D341Med (cell line): ENCODE measurements at regions not wholly inside any gene's neighbourhood (a gene's known extent, or its start where the extent isn't known, plus 50 kb on each side); places are given as distances from the start of the nearest gene placed in this dataset.

ENCODE experiments used
- DNase-seq: peaks from one replicate; pipeline ENCODE4 v3.0.0; 2012; ENCODE audit warnings: low spot score

DNA sequence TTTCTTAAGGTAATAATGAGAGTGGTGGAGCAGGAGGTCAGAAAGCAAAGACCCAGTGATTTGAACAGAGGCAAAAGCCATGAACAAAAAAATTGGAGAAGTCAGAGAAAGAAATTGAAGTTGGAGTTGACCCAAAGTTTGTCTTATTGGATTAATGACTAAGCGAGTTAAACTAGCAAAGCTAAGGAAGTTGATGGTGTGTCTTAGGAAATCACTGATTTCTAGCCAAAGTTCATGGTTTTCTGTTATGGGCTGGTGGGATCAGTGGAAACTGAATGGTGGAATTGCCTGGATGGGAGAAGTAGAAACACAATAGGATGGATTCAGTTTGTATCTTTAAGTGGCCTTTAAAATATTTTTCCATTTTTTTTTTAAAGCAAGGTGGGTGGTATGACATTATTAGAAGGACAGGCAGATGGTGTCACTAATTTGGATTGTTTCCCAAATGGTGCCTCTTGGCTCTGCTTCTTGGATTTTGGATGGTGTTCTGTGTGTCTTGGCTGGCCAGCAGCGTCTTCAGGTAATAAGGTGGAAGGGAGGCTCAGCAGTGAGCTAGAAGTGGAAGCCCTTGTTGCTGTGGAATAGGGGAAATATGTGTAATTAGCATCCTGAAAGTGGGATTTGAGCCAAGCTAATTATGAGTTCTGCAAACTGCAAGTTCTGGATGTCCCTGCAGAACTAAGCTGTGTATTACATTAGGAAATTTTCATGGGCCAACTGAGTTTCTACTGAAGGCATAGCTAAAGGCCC is 302.9 kb downstream of the LMO7 start:
- no peak for DNase-seq

DNA sequence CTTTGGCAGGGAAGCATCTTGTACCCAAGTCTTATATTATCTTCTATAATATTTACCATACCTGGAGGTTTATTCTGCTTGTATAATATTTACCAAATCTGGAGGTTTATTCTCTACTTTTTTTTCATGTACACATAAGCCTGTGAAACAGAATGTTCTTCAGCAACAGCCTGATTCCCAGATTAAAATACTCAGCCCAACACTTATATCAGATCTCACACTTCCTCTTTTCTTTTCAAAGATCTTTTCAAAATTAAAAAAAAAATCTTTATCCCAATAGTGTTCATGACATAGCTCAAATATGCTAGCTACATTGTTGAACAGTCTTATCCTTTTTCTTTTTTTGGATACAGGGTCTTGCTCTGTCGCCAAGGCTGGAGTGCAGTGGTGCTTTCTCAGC is 300.7 kb downstream of the LMO7 start:
- DNase-seq = no peak

GRCh38 chr13:75935805-75936204 is 299.7 kb downstream of the LMO7 start:
- DNase-seq = no peak

- DNase-seq = no peak
Measured at GRCh38 chr13:75934889-75935288, 298.8 kb downstream of the LMO7 start.

DNA sequence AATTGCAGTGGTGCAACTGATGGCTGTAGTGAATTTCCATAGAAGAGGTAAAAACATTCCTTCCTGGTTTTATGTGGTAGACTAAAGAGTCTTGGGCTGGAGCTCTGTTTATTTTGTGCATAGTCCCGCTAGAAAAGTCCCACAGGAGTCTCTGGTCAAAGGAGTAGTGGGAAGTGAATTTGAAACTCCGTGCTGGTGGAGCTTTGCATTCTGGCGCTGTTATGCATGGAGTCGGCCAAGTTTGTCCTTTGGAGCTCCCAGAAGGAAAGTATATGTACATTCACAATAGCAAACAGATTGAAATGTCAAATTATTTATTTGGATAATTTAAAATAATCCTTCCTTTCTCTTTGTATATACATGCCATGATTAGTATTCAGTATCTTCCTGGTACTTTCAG is 296.5 kb downstream of the LMO7 start:
- no peak for DNase-seq

- no peak for DNase-seq
Measured at GRCh38 chr13:75931116-75931515, 295.0 kb downstream of the LMO7 start.

DNA sequence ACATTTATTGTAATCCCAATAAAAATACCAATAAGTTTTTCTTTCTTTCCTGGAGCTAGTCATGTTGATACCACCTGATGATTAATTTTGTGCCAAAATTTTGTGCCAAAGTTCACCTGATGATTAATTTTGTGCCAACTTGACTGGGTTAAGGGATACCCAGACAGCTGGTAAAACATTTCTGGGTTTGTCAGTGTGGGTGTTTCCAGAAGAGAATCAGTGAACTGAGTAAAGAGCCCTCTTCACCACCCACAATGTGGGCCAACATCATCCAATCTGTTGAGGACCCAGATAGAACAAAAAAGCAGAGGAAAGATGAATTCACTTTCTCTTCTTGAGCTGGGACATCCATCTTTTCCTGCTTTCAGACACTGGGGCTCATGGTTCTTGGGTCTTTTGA is 292.9 kb downstream of the LMO7 start:
- no peak for DNase-seq

- no peak for DNase-seq
Measured at GRCh38 chr13:75927183-75927669, 291.1 kb downstream of the LMO7 start.

- DNase-seq = no peak
Measured at GRCh38 chr13:75920536-75920935, 284.4 kb downstream of the LMO7 start.

GRCh38 chr13:75919660-75920199 is 283.6 kb downstream of the LMO7 start:
- no peak for DNase-seq

DNA sequence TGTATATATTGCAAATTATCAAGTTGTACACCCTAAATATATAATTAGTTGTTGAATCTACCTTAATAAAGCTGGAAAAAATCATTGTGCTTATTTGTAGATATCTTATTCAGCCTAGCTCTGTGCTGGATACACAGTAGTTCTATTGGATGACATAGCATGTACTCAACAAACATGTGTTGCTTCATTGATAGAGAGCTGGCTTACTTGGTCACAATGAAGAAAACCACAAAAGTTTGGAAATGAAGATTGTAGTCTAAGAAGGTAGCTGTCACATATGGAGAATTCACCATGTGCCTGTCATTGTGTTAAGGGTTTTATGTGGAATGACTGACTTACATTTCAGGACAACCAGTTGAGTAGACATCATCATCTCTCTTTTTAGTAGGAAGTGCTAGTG is 278.9 kb downstream of the LMO7 start:
- DNase-seq = no peak

DNA sequence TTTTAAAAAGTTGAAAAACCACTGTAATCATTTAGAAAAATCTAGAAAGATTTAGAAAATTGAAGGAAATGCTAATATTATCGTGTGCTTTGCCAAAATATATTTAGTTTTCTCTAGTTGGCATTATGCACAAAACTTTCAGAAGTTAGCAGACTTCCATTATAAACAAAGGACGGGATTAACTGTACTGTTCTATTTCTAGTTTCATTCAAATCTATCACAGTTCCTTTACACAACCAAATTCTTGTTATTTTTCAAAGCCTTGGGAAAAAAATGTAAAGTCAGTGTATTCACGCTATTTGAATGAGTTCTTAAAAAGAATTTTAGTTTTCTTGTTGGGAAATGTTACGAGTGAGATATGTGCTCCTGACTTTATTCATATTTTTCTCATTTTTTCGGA is 277.8 kb downstream of the LMO7 start:
- no peak for DNase-seq

DNA sequence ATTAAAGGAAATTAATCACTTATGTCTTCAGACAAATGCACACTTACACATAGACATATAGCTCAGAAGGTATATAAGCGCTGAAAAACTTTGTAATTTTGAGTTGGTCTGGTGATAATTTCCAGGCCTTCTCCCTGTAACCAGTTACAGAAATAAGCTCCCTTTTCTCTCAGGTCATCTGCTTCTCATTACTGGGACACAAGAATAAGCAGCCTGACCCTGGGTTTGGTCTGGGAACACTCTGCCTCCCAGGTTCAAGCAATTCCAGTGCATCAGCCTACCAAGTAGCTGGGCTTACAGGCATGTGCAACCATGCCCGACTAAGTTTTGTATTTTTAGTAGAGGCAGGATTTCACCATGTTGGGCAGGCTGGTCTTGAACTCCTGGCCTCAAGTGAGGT is 274.5 kb downstream of the LMO7 start:
- no peak for DNase-seq
